Left kidney (tissue), 1 donor: ENCODE measurements at regions not wholly inside any gene's neighbourhood (a gene's known extent, or its start where the extent isn't known, plus 50 kb on each side); places are given as distances from the start of the nearest gene placed in this dataset.
"Not testable (repeated sequence)": the region's sequence is repeated elsewhere in the genome, so short reads cannot be mapped to it uniquely, and the experiment has no call there.

Source experiments
- DNase-seq: peaks from one replicate; pipeline ENCODE4 v3.0.0-alpha.2; 2013

- DNase-seq = not testable (repeated sequence)
Observed at GRCh38 chr7:65145710-65146109, 139.2 kb upstream of the ERV3-1 start.

GRCh38 chr7:65145008-65145407 is 138.5 kb upstream of the ERV3-1 start:
- DNase-seq = not testable (repeated sequence)

- DNase-seq = not testable (repeated sequence)
Observed at GRCh38 chr7:65144557-65144956, 138.1 kb upstream of the ERV3-1 start.

GRCh38 chr7:65144119-65144518 is 137.6 kb upstream of the ERV3-1 start:
- not testable (repeated sequence) for DNase-seq

- not testable (repeated sequence) for DNase-seq
Observed at GRCh38 chr7:65141894-65142293, 135.4 kb upstream of the ERV3-1 start.

DNA sequence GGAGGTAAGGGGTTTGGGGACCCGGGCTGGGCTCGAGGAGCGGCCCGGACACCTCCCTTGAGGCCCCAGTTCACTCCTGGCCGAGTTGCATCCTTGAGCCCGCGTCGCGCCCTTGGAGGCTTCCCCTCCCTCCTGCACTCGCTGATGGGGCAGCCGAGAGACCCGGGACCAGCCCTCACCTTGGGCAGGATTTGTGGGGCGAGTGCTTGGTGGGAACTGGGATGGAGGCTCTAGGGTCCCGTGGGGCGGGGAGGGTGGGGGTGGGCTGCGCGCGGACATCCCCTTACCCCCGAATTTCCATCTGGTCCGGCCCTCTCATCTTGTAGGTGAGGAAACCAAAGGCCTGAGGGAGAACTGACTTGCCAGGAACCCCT is 134.9 kb upstream of the ERV3-1 start:
- DNase-seq = not testable (repeated sequence)

GRCh38 chr7:65140543-65141404 is 134.3 kb upstream of the ERV3-1 start:
- DNase-seq = not testable (repeated sequence)

GRCh38 chr7:65136850-65137249 is 130.4 kb upstream of the ERV3-1 start:
- DNase-seq = not testable (repeated sequence)

DNA sequence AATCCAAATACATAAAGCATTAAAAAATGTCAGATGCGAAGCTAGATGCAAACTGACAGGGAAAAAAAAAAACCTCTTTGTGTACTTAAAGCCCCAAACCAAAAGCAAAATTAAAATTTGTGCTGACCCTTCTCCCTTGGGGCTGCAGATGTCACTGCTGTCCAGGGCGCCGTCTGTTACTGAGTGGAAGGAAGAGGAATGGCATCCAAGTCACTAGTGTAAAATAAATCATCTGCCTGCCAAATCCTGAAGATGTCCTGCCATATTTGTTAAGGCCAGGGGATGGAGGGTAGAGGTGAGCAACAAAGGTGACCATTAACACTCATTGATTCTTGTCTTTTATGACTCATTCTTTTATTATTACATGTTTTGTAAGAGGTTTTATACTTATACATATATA is 126.6 kb upstream of the ERV3-1 start:
- not testable (repeated sequence) for DNase-seq

- not testable (repeated sequence) for DNase-seq
Observed at GRCh38 chr7:65132256-65132655, 125.8 kb upstream of the ERV3-1 start.

- DNase-seq = not testable (repeated sequence)
Observed at GRCh38 chr7:65127364-65127763, 120.9 kb upstream of the ERV3-1 start.

- DNase-seq = not testable (repeated sequence)
Observed at GRCh38 chr7:65124600-65124999, 118.1 kb upstream of the ERV3-1 start.

- not testable (repeated sequence) for DNase-seq
Observed at GRCh38 chr7:65105650-65106203, 99.2 kb upstream of the ERV3-1 start.

GRCh38 chr7:65100499-65100898 is 94.0 kb upstream of the ERV3-1 start:
- not testable (repeated sequence) for DNase-seq

DNA sequence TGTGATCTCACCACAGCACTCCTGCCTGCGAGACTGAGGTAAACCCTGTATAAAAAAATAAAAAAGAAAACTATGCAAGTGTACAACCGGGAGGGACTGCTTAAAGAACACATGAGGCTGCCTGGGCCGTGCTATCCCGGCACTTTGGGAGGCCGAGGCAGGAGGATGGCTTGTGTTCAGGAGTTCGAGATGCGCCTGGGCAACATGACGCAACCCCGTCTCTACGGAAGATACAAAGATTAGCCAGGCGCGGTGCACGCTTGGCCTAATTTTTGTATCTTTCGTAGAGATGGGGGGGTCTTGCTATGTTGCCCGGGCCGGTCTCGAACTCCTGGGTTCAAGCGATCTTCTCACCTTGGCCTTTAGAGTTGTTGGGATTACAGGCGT is 75.2 kb upstream of the ERV3-1 start:
- DNase-seq = not testable (repeated sequence)

DNA sequence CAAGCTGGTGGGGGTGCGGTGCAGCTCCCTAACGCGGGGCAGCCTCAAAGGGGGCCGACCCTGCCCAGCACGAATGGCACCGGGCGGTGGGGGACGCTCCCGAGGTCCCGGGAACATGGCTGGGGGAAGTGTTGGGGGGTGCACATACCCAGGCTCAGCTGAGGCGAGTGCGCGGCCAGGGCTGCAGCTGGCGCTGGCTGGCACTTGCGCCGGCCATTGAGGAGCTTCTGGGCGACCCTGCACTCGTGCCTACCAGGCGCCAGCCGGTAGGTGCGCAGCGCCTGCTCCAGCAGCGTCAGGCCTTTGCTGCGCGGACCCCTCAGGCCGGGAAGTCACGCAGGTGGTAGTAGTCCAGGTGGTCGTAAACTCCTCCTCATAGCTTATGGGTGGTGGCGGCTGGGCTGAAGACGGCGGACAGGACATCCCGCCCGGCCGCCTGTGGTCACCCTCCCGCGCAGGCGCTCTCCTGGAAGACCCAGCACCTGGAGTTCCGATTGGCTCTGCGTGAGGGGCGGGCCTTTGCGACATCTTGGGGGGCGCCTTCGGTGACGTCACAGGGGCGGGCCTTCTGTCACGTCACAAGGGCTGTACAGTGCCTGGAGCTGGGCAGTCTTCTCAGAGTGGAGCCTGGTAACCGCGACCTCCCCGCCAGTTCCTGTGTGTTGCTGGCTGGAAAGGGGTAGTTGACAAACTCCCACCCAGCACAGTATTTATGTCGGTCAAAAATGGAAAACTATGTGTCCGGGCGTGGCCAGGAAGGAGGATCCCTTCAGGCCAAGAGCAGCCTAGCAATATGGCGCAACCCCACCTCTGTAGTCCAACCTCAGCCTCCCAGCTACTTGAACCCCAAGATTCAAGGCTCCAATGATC is 74.5 kb upstream of the ERV3-1 start:
- peak; percentile 90 for DNase-seq

GRCh38 chr7:65074959-65075358 is 68.5 kb upstream of the ERV3-1 start:
- not testable (repeated sequence) for DNase-seq

DNA sequence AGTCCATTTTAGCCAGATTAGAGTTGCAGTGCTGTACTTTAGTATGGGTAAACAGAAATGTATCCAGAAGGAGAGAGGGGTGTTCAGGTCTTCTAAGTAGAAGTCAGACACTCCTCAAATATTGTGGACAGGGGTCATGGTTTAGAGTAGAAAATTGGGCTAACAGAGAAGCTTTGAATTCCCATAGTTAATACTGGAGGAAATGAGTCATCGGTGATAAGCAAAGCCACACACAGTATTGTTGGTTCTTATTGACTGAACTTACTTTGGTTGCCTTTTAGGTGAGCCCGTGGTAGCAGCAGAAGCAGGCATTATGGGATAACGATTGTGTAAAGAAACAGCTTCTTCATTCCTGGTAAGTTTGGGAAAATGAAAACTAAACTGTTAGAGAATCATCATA is 66.7 kb upstream of the ERV3-1 start:
- not testable (repeated sequence) for DNase-seq

DNA sequence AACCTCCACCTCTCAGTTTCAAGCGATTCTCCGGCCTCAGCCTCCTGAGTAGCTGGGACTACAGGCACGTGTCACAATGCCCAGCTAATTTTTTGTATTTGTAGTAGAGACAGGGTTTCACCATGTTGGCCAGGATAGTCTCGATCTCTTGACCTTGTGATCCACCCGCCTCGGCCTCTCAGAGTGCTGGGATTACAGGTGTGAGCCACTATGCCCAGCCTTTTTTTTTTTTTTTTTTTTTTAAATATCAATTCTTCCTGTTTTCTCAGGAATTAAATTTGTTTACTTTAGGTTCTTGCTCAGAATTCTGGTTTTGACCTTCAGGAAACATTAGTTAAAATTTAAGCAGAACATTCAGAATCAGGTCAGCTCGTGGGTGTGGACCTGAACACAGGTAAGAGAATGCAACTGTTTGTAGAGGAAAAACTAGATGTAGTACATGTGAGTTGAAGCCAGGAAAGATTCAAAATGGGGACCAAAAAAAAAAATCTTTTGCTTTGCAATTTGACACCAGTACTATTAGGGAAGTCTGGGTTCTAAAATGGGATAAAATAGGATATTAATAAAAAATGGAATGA is 65.5 kb upstream of the ERV3-1 start:
- not testable (repeated sequence) for DNase-seq

GRCh38 chr7:65069476-65069875 is 63.0 kb upstream of the ERV3-1 start:
- not testable (repeated sequence) for DNase-seq

DNA sequence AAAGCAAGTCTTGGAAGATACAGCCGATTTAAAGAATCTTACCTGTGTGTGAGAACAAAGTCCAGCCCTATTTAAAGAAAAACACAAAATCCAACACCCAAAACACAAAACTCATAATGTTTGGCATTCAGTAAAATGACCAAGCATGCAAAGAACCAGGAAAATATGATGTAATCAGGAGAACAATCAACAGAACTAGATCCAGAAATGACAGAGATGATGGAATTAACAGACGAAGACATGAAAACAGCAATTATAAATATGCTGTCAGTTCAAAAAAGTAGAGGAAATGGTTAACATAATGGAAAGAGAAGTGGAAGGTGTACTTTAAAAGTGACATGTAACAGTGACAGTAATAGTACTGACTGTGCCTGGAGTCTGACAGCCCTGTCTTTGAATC is 56.1 kb upstream of the ERV3-1 start:
- DNase-seq = not testable (repeated sequence)

- not testable (repeated sequence) for DNase-seq
Observed at GRCh38 chr7:65059247-65059646, 52.8 kb upstream of the ERV3-1 start.
